Epithelial cell of esophagus (primary cell): ENCODE measurements at regions not wholly inside any gene's neighbourhood (a gene's known extent, or its start where the extent isn't known, plus 50 kb on each side); places are given as distances from the start of the nearest gene placed in this dataset.

Experiments used
- DNase-seq: peaks from one replicate; pipeline ENCODE4 v3.0.0; 2010; ENCODE audit warnings: low read depth
- H3K4me3 ChIP-seq: 2 replicates; pipeline ENCODE4 v1.5.1; 2011; ENCODE audit warnings: mild to moderate bottlenecking, low read length, control low read depth
- TF ChIP-seq, protein P1 (sequence below): IDR thresholded peaks from 2 replicates; pipeline ENCODE4 v1.5.1; 2011; ENCODE audit warnings: low read depth, mild to moderate bottlenecking, low read length, control low read depth, inconsistent platforms; ENCODE audit not compliant: insufficient read depth; ENCODE audit errors: missing control alignments

DNA sequence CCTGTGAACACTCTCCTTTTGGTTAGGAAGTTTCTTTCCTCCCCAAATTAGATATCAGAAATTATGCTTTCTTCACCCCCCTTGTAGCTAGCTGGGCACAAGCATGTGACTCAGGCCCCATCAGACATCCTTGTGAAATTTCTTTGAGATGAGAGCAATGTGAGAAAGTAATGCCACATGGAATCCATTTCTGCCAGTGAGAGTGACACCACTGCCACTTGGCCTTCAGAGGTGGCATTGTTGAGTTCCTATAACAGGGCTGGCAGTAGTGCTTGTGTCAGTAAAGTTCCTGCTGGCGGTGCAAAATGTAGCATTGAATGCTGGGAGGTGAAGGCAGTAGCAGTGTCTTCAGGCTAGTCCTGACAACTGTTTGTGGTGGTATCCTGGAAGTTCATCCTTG lies 80.7 kb upstream of the ZNF280D start:
- H3K4me3 ChIP-seq: no peak overlapping the region
- peak; percentile 18 for DNase-seq
- TF ChIP-seq, protein P1, sequence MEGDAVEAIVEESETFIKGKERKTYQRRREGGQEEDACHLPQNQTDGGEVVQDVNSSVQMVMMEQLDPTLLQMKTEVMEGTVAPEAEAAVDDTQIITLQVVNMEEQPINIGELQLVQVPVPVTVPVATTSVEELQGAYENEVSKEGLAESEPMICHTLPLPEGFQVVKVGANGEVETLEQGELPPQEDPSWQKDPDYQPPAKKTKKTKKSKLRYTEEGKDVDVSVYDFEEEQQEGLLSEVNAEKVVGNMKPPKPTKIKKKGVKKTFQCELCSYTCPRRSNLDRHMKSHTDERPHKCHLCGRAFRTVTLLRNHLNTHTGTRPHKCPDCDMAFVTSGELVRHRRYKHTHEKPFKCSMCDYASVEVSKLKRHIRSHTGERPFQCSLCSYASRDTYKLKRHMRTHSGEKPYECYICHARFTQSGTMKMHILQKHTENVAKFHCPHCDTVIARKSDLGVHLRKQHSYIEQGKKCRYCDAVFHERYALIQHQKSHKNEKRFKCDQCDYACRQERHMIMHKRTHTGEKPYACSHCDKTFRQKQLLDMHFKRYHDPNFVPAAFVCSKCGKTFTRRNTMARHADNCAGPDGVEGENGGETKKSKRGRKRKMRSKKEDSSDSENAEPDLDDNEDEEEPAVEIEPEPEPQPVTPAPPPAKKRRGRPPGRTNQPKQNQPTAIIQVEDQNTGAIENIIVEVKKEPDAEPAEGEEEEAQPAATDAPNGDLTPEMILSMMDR: no peak

DNA sequence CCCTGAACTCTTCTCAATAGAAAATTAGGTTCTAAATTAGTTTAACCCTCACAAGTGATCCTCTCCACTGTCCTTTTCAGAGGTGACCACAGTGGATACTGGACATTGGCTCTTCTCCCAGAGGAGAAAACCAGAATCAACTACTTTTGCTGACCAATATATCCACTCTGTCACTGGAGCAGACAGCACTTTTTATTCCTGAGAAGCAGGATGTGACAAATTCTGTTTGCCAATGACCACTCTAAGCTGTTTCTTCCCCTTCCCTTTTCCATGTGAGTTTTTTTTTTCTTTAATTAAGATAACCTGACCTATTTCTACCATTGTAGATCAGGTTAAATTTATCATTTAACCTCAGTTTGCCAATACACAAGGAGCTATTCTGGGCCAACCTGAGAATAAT lies 79.7 kb upstream of the ZNF280D start:
- no peak for DNase-seq
- H3K4me3 ChIP-seq: no peak overlapping the region
- TF ChIP-seq, protein P1: no peak

DNA sequence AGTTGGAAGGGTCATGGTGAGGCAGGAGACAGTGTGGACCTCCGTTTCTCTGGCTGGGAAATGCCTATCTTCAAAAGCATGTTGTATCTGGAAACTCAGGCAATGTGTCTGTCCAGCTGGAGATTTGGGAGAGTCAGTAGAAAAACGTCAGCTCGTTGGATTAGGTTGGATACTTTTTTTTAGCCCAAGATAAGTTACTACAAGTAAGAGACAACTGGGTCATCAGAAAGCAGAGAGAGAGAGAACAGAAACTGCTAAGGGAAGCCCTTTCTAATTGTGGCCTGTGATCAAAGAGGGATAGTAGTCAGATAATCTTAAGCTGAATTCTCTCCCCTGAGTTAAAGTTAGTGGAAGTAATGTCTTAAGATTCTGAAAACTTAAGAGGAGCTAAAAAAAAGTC lies 78.9 kb upstream of the ZNF280D start:
- TF ChIP-seq, protein P1: no peak
- DNase-seq: no peak
- no peak overlapping the region for H3K4me3 ChIP-seq

DNA sequence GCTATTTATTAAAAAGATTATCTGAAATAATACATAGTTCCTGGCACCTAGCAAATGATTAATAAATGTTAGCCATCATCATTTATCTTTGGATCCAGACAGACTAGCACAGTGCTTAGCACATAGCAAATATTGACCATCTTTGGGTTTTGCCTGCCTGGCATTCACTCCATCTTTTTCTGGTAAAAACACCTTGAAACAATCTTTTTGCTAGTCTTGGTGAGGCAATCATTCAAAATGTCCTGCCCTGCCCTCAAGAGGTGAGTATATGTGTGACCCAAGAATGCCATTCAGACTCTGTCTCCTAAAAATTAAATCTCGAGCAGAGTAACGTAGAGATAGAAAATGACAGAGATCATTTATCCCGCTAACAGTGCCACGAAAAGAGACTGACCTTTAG lies 78.3 kb upstream of the ZNF280D start:
- TF ChIP-seq, protein P1: no peak
- H3K4me3 ChIP-seq: no peak overlapping the region

DNA sequence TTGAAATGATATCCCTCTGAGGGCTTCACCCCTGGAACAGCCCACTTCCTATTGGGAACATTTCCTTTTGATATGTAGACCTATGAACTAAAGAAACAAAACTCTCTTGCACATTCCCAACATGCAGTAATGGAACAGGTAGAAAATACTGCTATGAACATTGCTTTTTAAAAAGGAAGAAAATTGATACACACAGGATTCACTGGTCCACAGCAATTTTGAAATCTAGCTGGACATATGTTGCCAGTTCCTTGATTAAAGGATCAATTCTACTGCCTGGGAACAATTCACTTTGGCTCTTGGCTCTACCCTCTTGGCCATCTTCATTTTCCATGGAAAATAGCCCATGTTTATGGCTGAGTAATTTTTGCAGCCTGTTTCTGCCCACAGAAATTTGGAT lies 74.9 kb upstream of the ZNF280D start:
- no peak for DNase-seq
- TF ChIP-seq, protein P1: no peak
- no peak overlapping the region for H3K4me3 ChIP-seq

More for the DNA sequence above, 78.3 kb upstream of the ZNF280D start:
- DNase-seq: no peak

DNA sequence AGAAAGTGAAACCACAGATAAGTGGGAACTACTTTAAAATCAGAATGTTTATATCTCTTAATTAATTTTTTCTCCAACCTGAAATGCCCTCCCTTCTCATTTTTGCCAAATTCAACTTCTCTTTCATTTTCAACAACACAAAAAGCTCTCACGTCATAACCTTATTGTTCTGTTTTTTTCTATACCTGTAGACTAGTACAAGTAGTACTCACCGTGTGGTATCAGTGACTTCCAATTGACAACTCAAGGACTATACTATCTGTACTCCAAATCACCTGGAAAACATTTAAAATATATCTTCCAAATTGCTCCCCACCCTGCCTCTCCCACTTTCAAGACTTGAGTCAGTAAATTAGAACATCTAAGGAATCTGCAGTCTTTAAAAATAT lies 72.8 kb upstream of the ZNF280D start:
- H3K4me3 ChIP-seq: no peak overlapping the region
- TF ChIP-seq, protein P1: no peak
- DNase-seq: no peak

DNA sequence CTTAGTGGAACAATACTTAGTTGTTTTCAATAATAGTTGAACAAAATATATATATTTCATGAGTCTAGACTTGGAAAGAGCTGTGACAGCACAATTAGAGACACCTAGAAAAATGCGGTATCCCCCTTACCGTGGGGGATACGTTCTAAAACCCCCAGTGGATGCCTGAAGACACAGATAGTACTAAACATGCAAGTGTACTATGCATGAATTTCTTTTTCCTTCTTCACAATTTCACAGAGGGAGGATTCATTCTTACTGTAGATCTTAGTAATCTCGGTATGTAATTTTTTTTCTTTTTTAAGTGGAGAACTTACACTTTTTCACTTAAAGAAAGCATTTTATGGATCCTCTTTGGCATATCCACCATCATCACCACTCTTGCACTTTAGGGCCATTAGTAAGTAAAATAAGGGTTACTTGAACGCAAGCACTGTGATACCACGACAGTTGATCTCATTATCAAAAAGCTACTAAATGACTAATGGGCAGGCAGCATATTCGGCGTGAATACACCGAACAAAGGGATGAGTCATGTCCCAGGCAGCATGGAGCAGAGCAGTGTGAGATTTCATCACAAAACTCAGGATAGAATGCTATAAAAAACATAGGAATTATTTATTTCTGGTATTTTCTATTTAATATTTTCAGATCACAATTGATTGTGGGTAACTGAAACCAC lies 72.3 kb upstream of the ZNF280D start:
- DNase-seq: peak; percentile 90
- no peak overlapping the region for H3K4me3 ChIP-seq
- TF ChIP-seq, protein P1: no peak
